ENCODE measurements at regions not wholly inside any gene's neighbourhood (a gene's known extent, or its start where the extent isn't known, plus 50 kb on each side); places are given as distances from the start of the nearest gene placed in this dataset.

DNA sequence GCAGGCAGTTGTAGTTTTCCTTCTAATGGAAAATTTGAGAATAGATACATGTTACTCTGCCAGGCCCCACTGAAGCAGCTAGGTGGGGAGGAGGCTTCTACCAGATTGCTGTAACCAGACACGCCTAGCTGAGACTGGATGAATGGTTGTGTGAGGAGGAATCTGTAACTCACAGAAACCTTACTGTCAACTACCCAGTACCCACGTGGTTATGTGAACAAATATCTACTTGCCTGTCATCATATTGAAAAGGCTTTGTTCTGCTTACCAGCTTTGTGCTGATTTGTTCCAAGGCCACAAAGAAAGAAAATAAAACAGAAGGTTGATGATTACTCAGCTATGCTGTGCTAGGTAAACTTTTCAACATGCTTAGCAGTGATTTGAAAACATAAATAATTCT is 167.2 kb downstream of the CAPZA3 start:
- Histone ChIP-seq H3K4me3 (ENCODE audit: low read length, poor library complexity, severe bottlenecking) (no peak overlapping the region), H3K36me3 (ENCODE audit: insufficient read depth, low read length) (no peaks in the 10 kb centered on the region), H3K79me2 (ENCODE audit: insufficient read depth, low read length) (no peaks in the 10 kb centered on the region), H3K9me3 (ENCODE audit: insufficient read depth, low read depth, low read length) (no peaks in the 10 kb centered on the region), H3K9me2 (replicated peaks; ENCODE audit: low read depth, low read length) (no peaks in the 10 kb centered on the region), H4K20me1 (ENCODE audit: insufficient read depth, low read length, poor library complexity, severe bottlenecking) (no peaks in the 10 kb centered on the region), H3K9ac (ENCODE audit: low read depth, low read length, poor library complexity, severe bottlenecking) (no peak overlapping the region), H3K27me3 (ENCODE audit: insufficient read depth, low read length, poor library complexity, severe bottlenecking) (no peaks in the 10 kb centered on the region), H2AFZ (ENCODE audit: low read length) (no peak overlapping the region), H3K4me1 (ENCODE audit: insufficient read depth, low read length, poor library complexity, severe bottlenecking) (no peaks in the 10 kb centered on the region), H3K4me2 (ENCODE audit: low read depth, low read length, poor library complexity, severe bottlenecking) (no peak overlapping the region), H3F3A (ENCODE audit: low read depth) (no peaks in the 10 kb centered on the region)
- no peak for TF ChIP-seq EZH2phosphoT487 (IDR thresholded peaks at IDR 0.05; ENCODE audit: borderline replicate concordance)
- TF ChIP-seq, protein P1, sequence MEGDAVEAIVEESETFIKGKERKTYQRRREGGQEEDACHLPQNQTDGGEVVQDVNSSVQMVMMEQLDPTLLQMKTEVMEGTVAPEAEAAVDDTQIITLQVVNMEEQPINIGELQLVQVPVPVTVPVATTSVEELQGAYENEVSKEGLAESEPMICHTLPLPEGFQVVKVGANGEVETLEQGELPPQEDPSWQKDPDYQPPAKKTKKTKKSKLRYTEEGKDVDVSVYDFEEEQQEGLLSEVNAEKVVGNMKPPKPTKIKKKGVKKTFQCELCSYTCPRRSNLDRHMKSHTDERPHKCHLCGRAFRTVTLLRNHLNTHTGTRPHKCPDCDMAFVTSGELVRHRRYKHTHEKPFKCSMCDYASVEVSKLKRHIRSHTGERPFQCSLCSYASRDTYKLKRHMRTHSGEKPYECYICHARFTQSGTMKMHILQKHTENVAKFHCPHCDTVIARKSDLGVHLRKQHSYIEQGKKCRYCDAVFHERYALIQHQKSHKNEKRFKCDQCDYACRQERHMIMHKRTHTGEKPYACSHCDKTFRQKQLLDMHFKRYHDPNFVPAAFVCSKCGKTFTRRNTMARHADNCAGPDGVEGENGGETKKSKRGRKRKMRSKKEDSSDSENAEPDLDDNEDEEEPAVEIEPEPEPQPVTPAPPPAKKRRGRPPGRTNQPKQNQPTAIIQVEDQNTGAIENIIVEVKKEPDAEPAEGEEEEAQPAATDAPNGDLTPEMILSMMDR (conservative IDR thresholded peaks at IDR 0.05; ENCODE audit: low read length) = no peak

DNA sequence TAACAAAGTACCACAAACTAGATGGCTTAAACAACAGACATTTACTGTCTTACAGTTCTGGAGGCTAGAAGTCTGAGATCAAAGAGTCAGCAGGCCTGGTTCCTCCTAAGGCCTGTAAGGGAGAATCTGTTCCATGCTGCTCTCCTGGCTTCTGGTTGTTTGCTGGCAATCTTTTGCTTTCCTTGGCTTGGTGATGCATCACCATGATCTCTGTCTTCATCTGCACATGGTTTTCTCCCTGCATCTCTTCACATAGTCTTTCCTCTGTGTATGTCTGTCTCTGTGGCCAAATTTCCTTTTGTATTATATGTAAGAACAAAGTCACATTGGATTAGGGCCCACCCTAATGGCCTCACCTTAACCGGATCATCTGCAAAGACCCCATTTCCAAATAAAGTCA is 168.5 kb downstream of the CAPZA3 start:
- Histone ChIP-seq H3K9me3 (ENCODE audit: insufficient read depth, low read depth, low read length) (no peaks in the 10 kb centered on the region), H3K4me2 (ENCODE audit: low read depth, low read length, poor library complexity, severe bottlenecking) (no peak overlapping the region), H4K20me1 (ENCODE audit: insufficient read depth, low read length, poor library complexity, severe bottlenecking) (no peaks in the 10 kb centered on the region), H3K79me2 (ENCODE audit: insufficient read depth, low read length) (no peaks in the 10 kb centered on the region), H3K27me3 (ENCODE audit: insufficient read depth, low read length, poor library complexity, severe bottlenecking) (no peaks in the 10 kb centered on the region), H3K4me1 (ENCODE audit: insufficient read depth, low read length, poor library complexity, severe bottlenecking) (no peaks in the 10 kb centered on the region), H3F3A (ENCODE audit: low read depth) (no peaks in the 10 kb centered on the region), H3K9ac (ENCODE audit: low read depth, low read length, poor library complexity, severe bottlenecking) (no peak overlapping the region), H3K9me2 (replicated peaks; ENCODE audit: low read depth, low read length) (no peaks in the 10 kb centered on the region), H2AFZ (ENCODE audit: low read length) (no peak overlapping the region), H3K4me3 (ENCODE audit: low read length, poor library complexity, severe bottlenecking) (no peak overlapping the region), H3K36me3 (ENCODE audit: insufficient read depth, low read length) (no peaks in the 10 kb centered on the region)
- TF ChIP-seq, protein P1 (conservative IDR thresholded peaks at IDR 0.05; ENCODE audit: low read length) = no peak
- TF ChIP-seq EZH2phosphoT487 (IDR thresholded peaks at IDR 0.05; ENCODE audit: borderline replicate concordance) = no peak

DNA sequence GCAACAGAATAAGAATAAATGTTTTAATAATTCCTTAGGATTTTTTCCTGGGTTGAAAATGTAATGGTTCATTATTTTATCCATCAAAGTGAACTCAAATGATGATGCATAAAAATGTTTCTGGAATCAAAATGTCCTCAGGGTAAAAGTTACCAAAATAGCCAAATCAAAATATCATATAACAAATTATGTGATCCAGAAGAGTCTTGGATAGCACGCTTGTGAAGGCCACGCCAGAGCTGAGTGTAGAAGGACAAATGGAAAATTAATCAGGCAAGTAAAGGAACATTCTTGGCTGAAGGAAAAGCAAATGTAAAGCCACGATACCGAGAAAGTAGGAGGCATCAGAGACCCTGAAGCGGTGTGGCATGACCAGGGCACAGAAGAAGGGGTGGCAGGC is 169.2 kb downstream of the CAPZA3 start:
- Histone ChIP-seq H3K4me2 (ENCODE audit: low read depth, low read length, poor library complexity, severe bottlenecking) (no peak overlapping the region), H3F3A (ENCODE audit: low read depth) (no peaks in the 10 kb centered on the region), H3K9me2 (replicated peaks; ENCODE audit: low read depth, low read length) (no peaks in the 10 kb centered on the region), H3K79me2 (ENCODE audit: insufficient read depth, low read length) (no peaks in the 10 kb centered on the region), H2AFZ (ENCODE audit: low read length) (no peak overlapping the region), H3K27me3 (ENCODE audit: insufficient read depth, low read length, poor library complexity, severe bottlenecking) (no peaks in the 10 kb centered on the region), H3K4me1 (ENCODE audit: insufficient read depth, low read length, poor library complexity, severe bottlenecking) (no peaks in the 10 kb centered on the region), H3K4me3 (ENCODE audit: low read length, poor library complexity, severe bottlenecking) (no peak overlapping the region), H3K9ac (ENCODE audit: low read depth, low read length, poor library complexity, severe bottlenecking) (no peak overlapping the region), H3K9me3 (ENCODE audit: insufficient read depth, low read depth, low read length) (no peaks in the 10 kb centered on the region), H4K20me1 (ENCODE audit: insufficient read depth, low read length, poor library complexity, severe bottlenecking) (no peaks in the 10 kb centered on the region), H3K36me3 (ENCODE audit: insufficient read depth, low read length) (no peaks in the 10 kb centered on the region)
- TF ChIP-seq, protein P1 (conservative IDR thresholded peaks at IDR 0.05; ENCODE audit: low read length) = no peak
- no peak for TF ChIP-seq EZH2phosphoT487 (IDR thresholded peaks at IDR 0.05; ENCODE audit: borderline replicate concordance)

All from Loucy (cell line).